HG03521 (cell line): ENCODE measurements at regions not wholly inside any gene's neighbourhood (a gene's known extent, or its start where the extent isn't known, plus 50 kb on each side); places are given as distances from the start of the nearest gene placed in this dataset.
"Not testable (repeated sequence)": the region's sequence is repeated elsewhere in the genome, so short reads cannot be mapped to it uniquely, and the experiment has no call there.

Experiments used
- ATAC-seq: cut with Tn5 transposase; IDR thresholded peaks from one replicate; pipeline ENCODE4 v1.9.1; 2021; ENCODE audit warnings: mild to moderate bottlenecking, moderate library complexity; ENCODE audit not compliant: unreplicated experiment

- ATAC-seq, result no peak
Observed at GRCh38 chr4:32841217-32841616, 2121.0 kb downstream of the PCDH7 start.

- no peak for ATAC-seq
Observed at GRCh38 chr4:32847461-32847860, 2127.3 kb downstream of the PCDH7 start.

- no peak for ATAC-seq
Observed at GRCh38 chr4:32855622-32856021, 2135.5 kb downstream of the PCDH7 start.

- no peak for ATAC-seq
Observed at GRCh38 chr4:32858361-32858760, 2138.2 kb downstream of the PCDH7 start.

- ATAC-seq, result no peak
Observed at GRCh38 chr4:32858971-32859370, 2138.8 kb downstream of the PCDH7 start.

- no peak for ATAC-seq
Observed at GRCh38 chr4:32864713-32865351, 2144.7 kb downstream of the PCDH7 start.

- no peak for ATAC-seq
Observed at GRCh38 chr4:32876546-32876945, 2156.4 kb downstream of the PCDH7 start.

DNA sequence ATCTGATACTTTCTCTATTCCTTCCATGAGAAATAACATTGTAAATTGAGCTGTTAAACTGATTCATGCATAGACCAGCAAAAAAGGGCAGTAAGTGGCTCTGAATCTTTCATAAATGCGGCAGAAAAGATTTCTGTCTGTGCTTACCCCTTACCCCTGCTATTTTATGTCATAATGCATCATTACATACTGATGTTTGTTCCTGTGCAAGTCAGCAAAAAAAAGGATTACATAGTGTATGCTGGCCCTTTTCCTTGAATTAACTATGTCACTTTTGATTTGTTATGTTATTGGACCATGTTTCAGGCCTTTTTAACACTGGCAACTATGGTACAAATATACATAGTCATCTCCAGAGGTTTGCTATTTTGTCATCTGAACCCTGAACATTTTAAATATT is 2159.7 kb downstream of the PCDH7 start:
- no peak for ATAC-seq

DNA sequence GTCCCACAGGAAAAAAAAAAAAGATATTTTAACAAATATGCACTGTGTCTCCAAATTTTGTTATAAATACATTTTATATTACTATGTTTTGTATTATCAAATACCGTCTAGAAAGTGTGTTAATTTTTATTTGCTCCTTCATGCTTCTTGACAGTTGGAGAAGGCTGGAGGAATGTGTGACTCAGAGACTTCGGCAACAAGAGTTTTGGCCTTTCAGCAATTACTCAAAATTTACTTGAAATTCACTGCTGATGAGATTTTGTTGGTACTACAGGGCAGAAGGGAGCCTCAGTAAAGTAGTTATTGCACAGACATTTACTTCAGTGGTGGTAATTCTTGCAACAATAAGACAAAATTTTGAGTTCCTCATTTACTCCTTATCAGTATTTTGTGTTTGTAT is 2164.0 kb downstream of the PCDH7 start:
- no peak for ATAC-seq

DNA sequence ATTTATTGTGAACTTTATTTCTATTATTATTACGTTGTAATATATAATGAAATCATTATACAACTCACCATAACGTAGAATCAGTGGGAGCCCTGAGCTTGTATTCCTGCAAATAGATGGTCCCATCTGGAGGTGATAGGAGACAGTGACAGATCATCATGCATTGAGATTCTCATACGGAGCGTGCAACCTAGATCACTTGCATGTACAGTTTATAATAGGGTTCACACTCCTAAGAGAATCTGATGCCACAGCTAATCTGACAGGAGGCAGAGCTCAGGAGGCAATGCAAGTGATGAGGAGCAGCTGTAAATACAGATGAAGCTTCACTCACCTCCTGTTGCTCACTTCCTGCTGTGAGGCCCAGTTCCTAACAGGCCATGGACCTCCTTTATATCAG is 2170.2 kb downstream of the PCDH7 start:
- ATAC-seq, result no peak

DNA sequence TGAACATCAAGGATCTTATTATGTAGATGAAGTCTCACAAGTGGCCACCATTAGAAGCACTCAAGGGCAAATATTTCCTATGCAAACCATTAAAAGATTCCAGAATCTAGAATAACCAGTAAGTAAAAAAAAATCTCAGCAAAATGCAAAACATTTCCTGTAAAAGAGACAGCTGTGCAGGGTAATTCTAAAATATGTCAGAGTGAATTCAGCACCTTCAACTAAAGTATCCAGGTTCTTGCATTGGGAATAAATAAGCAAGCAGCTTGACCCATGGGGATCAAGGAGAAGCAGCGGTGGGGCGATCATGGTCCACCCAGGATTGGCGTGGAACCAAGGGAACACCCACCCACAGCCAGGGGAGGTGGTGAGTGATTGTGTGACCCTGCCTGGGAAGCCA is 2188.9 kb downstream of the PCDH7 start:
- ATAC-seq, result no peak

GRCh38 chr4:32909736-32910135 is 2189.6 kb downstream of the PCDH7 start:
- ATAC-seq, result no peak

- ATAC-seq, result no peak
Observed at GRCh38 chr4:32917586-32917985, 2197.4 kb downstream of the PCDH7 start.

DNA sequence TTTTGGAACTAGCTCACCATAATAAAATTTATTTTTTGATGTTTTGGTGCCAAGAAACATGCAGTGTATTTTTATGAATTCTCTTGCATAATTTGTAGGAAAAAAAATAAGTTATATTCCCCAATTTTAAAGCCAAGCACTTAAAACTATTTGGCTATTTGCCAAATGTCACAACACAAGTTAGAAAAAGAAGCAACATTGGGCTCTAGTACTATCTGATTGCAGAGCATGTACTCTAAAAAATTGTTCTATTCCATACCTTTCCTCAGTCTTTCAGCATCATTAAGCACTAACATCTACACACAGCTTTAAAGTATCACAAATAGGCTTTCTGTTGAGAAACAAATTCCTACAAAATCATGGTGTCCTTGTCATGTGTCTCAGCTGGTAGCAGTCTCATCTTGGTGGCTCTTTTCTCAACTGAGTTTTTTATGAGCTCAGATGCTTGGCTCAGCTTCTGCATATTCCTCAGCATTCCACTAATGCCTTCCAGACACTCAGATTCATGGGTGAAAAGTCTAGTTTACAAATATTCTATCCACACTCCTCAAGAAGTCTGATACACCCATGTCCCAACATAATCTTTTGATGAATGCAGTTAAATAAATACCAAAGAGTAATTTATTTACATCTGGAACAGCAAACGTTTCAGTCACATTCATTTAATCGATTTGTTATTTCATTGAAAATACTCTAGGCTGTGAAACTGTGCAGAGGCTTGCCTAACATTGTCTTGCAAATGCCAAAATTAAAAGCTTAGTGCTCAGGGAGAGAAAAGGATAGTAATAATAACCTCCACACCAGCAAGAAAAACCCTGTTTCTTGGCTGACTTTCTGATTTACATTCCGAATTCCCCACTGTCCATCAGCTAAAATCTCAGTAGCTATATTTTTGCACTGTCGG is 2209.9 kb downstream of the PCDH7 start:
- no peak for ATAC-seq

DNA sequence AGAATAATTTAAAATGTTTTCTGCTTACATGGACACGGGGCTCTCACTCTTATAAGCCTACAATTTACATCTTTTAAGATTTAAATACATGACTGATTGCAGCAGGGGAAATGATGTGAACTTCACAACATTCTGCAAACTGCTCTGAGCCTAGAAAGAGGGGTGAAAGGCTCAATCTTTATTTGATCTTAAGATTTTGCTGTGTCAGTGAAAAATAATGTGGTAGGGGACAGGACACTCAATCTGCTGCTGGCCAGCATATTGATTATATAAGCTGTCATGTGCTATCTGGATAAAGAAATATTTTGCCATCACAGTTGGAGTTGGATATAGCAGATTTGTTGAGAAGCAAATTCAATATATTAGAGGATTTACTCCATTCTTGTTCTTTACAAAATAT is 2210.5 kb downstream of the PCDH7 start:
- ATAC-seq, result no peak

DNA sequence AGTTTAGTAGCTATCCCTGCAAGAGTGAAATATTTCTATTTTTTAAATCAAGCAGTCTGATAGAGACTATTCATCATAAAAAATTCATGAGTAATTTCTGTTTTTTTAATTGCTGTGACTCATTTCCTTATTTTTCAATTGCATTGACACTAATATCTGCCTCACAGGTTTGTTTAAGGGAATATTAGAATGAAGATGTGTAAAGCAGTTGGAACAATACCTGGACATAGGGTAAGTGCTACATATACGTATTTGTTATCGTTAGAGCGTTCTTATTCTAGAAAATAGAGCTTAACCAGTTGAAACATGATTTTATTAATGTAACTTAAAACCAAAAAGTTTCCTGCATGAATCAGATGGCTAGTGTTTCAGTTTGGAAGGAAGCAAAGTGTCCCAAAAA is 2211.3 kb downstream of the PCDH7 start:
- no peak for ATAC-seq

DNA sequence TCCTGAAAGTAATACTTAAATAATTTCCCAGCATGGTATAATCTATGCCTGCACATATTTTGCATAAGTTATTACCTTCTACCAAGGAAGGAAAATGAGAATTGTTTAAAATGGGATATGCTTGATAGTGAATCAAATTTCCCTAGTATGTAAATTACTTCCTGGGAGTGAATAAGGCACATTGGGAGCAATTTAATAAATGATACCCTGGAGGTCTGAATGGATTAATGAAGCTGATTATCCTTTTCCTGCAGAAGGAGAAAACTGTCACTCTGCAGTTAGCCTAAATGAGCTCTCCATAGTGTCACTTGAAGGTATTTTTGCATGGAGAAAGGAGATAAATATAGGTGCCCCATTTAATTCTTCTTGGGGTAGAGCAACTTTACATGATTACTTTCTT is 2212.0 kb downstream of the PCDH7 start:
- ATAC-seq, result no peak

DNA sequence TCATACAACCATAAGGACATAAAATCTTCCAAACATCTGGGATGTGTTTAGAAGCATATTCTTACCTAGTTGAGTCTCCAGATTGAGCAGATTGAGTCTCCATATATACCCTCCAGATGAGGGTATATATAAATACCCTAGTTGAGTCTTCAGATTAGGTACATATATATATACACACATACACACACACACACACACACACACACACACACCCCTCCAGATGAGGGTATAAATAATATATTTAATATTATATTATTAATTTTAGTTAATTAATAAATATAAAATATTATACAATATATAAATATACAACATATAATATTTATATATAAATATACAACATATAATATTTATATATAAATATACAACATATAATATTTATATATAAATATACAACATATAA is 2219.1 kb downstream of the PCDH7 start:
- ATAC-seq, result not testable (repeated sequence)

DNA sequence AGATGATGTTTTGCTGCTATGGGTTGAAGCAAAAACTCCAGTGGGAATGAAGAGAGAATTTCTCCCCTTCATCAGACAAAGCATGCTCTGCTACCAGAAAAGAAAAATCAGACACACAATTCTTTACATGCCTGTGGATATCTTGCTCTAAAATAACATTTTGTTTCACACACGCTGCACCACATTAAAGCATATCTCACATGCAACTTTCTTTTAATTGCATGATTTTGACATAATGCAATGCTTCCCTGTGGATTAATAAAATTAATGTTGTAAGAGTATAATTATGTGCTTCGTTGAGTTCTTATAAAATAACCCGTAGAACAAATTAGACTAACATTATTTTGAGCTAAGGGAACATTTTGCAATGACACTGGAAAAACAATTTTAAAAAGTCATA is 2230.7 kb downstream of the PCDH7 start:
- no peak for ATAC-seq

GRCh38 chr4:32958586-32958985 is 2238.4 kb downstream of the PCDH7 start:
- no peak for ATAC-seq

DNA sequence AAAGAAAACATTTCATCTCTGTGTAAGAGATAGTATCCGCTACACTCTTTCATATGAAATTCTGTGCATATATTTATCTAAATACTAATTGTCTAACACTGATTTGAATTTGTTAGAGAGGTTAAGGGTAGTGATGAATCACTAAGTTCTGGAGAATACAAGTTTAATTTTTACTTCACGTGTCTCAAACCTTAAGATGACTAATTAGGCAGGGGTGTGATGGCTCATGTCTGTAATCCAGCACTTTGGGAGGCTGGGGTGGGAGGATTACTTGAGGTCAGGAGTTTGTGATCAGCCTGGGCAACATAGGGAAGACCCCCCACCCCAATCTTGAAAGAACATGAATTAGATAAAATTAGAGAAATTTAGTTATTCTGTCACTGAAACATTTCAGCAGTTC is 2241.9 kb downstream of the PCDH7 start:
- no peak for ATAC-seq

- no peak for ATAC-seq
Observed at GRCh38 chr4:32985256-32985655, 2265.1 kb downstream of the PCDH7 start.
